ENCODE measurements at regions not wholly inside any gene's neighbourhood (a gene's known extent, or its start where the extent isn't known, plus 50 kb on each side); places are given as distances from the start of the nearest gene placed in this dataset.

GRCh38 chr13:108156749-108157148 lies 58.6 kb downstream of the LIG4 start:
- in situ Hi-C loops (cut with MboI; ENCODE audit: low pct_unique_long_range_greater_than_20kb, low sequenced_read_pairs): loop anchor here (25.0 kb wide), 1 partner anchor 944 kb away; no protein-coding TSS in a partner anchor

GRCh38 chr13:108155185-108156106 lies 59.9 kb downstream of the LIG4 start:
- in situ Hi-C loops (cut with MboI; ENCODE audit: low pct_unique_long_range_greater_than_20kb, low sequenced_read_pairs): loop anchor here (25.0 kb wide), 1 partner anchor 943 kb away; no protein-coding TSS in a partner anchor

More at GRCh38 chr13:108156749-108157148, 58.6 kb downstream of the LIG4 start:
- DNase-seq: no peak

GRCh38 chr13:108154421-108154858 lies 60.9 kb downstream of the LIG4 start:
- in situ Hi-C loops (cut with MboI; ENCODE audit: low pct_unique_long_range_greater_than_20kb, low sequenced_read_pairs): loop anchor here (25.0 kb wide), 1 partner anchor 942 kb away; no protein-coding TSS in a partner anchor
- no peak for DNase-seq

More at GRCh38 chr13:108155185-108156106, 59.9 kb downstream of the LIG4 start:
- DNase-seq: peak; percentile 59

GRCh38 chr13:108146642-108147041 lies 68.7 kb downstream of the LIG4 start:
- DNase-seq: no peak
- in situ Hi-C loops (cut with MboI; ENCODE audit: low pct_unique_long_range_greater_than_20kb, low sequenced_read_pairs): no loop called here

- in situ Hi-C loops (cut with MboI; ENCODE audit: low pct_unique_long_range_greater_than_20kb, low sequenced_read_pairs): no loop called here
- DNase-seq: no peak
These were observed 72.5 kb downstream of the LIG4 start for GRCh38 chr13:108142702-108143436.

- in situ Hi-C loops (cut with MboI; ENCODE audit: low pct_unique_long_range_greater_than_20kb, low sequenced_read_pairs): no loop called here
- no peak for DNase-seq
These were observed 78.2 kb downstream of the LIG4 start for GRCh38 chr13:108137176-108137575.

- in situ Hi-C loops (cut with MboI; ENCODE audit: low pct_unique_long_range_greater_than_20kb, low sequenced_read_pairs): no loop called here
- DNase-seq: no peak
These were observed 87.9 kb downstream of the LIG4 start for GRCh38 chr13:108127406-108127805.

GRCh38 chr13:108126056-108126455 lies 89.3 kb downstream of the LIG4 start:
- no peak for DNase-seq
- in situ Hi-C loops (cut with MboI; ENCODE audit: low pct_unique_long_range_greater_than_20kb, low sequenced_read_pairs): no loop called here

GRCh38 chr13:108121406-108121805 lies 93.9 kb downstream of the LIG4 start:
- in situ Hi-C loops (cut with MboI; ENCODE audit: low pct_unique_long_range_greater_than_20kb, low sequenced_read_pairs): no loop called here
- no peak for DNase-seq

- in situ Hi-C loops (cut with MboI; ENCODE audit: low pct_unique_long_range_greater_than_20kb, low sequenced_read_pairs): no loop called here
- no peak for DNase-seq
These were observed 94.5 kb downstream of the LIG4 start for GRCh38 chr13:108120856-108121255.

- in situ Hi-C loops (cut with MboI; ENCODE audit: low pct_unique_long_range_greater_than_20kb, low sequenced_read_pairs): no loop called here
- DNase-seq: no peak
These were observed 95.0 kb downstream of the LIG4 start for GRCh38 chr13:108120302-108120701.

- in situ Hi-C loops (cut with MboI; ENCODE audit: low pct_unique_long_range_greater_than_20kb, low sequenced_read_pairs): no loop called here
- no peak for DNase-seq
These were observed 99.6 kb downstream of the LIG4 start for GRCh38 chr13:108115738-108116137.

- no peak for DNase-seq
- in situ Hi-C loops (cut with MboI; ENCODE audit: low pct_unique_long_range_greater_than_20kb, low sequenced_read_pairs): no loop called here
These were observed 101.9 kb downstream of the LIG4 start for GRCh38 chr13:108113407-108113806.

GRCh38 chr13:108104736-108105135 lies 110.6 kb downstream of the LIG4 start:
- in situ Hi-C loops (cut with MboI; ENCODE audit: low pct_unique_long_range_greater_than_20kb, low sequenced_read_pairs): no loop called here
- no peak for DNase-seq

GRCh38 chr13:108102771-108103170 lies 112.6 kb downstream of the LIG4 start:
- in situ Hi-C loops (cut with MboI; ENCODE audit: low pct_unique_long_range_greater_than_20kb, low sequenced_read_pairs): no loop called here
- DNase-seq: no peak

GRCh38 chr13:108096301-108096915 lies 118.9 kb downstream of the LIG4 start:
- in situ Hi-C loops (cut with MboI; ENCODE audit: low pct_unique_long_range_greater_than_20kb, low sequenced_read_pairs): no loop called here
- no peak for DNase-seq

- in situ Hi-C loops (cut with MboI; ENCODE audit: low pct_unique_long_range_greater_than_20kb, low sequenced_read_pairs): no loop called here
- DNase-seq: no peak
These were observed 120.3 kb downstream of the LIG4 start for GRCh38 chr13:108095036-108095435.

- in situ Hi-C loops (cut with MboI; ENCODE audit: low pct_unique_long_range_greater_than_20kb, low sequenced_read_pairs): no loop called here
- DNase-seq: no peak
These were observed 121.7 kb downstream of the LIG4 start for GRCh38 chr13:108093616-108094015.

GRCh38 chr13:108087810-108088209 lies 127.5 kb downstream of the LIG4 start:
- no peak for DNase-seq
- in situ Hi-C loops (cut with MboI; ENCODE audit: low pct_unique_long_range_greater_than_20kb, low sequenced_read_pairs): no loop called here

All from KBM-7 (cell line).